Putamen (tissue), 1 donor: ENCODE measurements at regions not wholly inside any gene's neighbourhood (a gene's known extent, or its start where the extent isn't known, plus 50 kb on each side); places are given as distances from the start of the nearest gene placed in this dataset.
A peak's percentile ranks its signal among the peaks of the same experiment; 100 is the strongest.
"Not testable (repeated sequence)": the region's sequence is repeated elsewhere in the genome, so short reads cannot be mapped to it uniquely, and the experiment has no call there.

Experiments used
- DNase-seq: peaks from one replicate; pipeline ENCODE4 v3.0.0-alpha.2; 2016; ENCODE audit warnings: low spot score

- DNase-seq, result peak; percentile 6
Measured at GRCh38 chr3:94336046-94336753, 273.3 kb downstream of the NSUN3 start.

GRCh38 chr3:94345101-94345500 is 282.2 kb downstream of the NSUN3 start:
- no peak for DNase-seq

GRCh38 chr3:94349310-94349878 is 286.5 kb downstream of the NSUN3 start:
- DNase-seq, result peak; percentile 8

GRCh38 chr3:94356581-94356980 is 293.7 kb downstream of the NSUN3 start:
- DNase-seq, result no peak

- DNase-seq, result no peak
Measured at GRCh38 chr3:94359996-94360395, 297.1 kb downstream of the NSUN3 start.

- DNase-seq, result peak; percentile 23
Measured at GRCh38 chr3:94360987-94361386, 298.1 kb downstream of the NSUN3 start.

- no peak for DNase-seq
Measured at GRCh38 chr3:94362393-94362792, 299.5 kb downstream of the NSUN3 start.

- DNase-seq, result no peak
Measured at GRCh38 chr3:94365006-94365405, 302.1 kb downstream of the NSUN3 start.

- no peak for DNase-seq
Measured at GRCh38 chr3:94372026-94372425, 309.2 kb downstream of the NSUN3 start.

GRCh38 chr3:94373456-94373855 is 310.6 kb downstream of the NSUN3 start:
- DNase-seq, result no peak

GRCh38 chr3:94374439-94375161 is 311.7 kb downstream of the NSUN3 start:
- no peak for DNase-seq

- DNase-seq, result not testable (repeated sequence)
Measured at GRCh38 chr3:94377123-94377696, 314.3 kb downstream of the NSUN3 start.

GRCh38 chr3:94377863-94378262 is 315.0 kb downstream of the NSUN3 start:
- DNase-seq, result not testable (repeated sequence)

GRCh38 chr3:94378322-94378721 is 315.5 kb downstream of the NSUN3 start:
- no peak for DNase-seq

GRCh38 chr3:94379264-94379663 is 316.4 kb downstream of the NSUN3 start:
- DNase-seq, result no peak

GRCh38 chr3:94394885-94395284 is 332.0 kb downstream of the NSUN3 start:
- no peak for DNase-seq

- no peak for DNase-seq
Measured at GRCh38 chr3:94395851-94396250, 333.0 kb downstream of the NSUN3 start.

- DNase-seq, result no peak
Measured at GRCh38 chr3:94398036-94398435, 335.2 kb downstream of the NSUN3 start.

- no peak for DNase-seq
Measured at GRCh38 chr3:94401466-94401865, 338.6 kb downstream of the NSUN3 start.

- no peak for DNase-seq
Measured at GRCh38 chr3:94402126-94402525, 339.3 kb downstream of the NSUN3 start.

GRCh38 chr3:94405258-94406035 is 342.6 kb downstream of the NSUN3 start:
- DNase-seq, result no peak

GRCh38 chr3:94406595-94406994 is 343.7 kb downstream of the NSUN3 start:
- DNase-seq, result no peak
